T-helper 2 cell treated with Interferon-gamma antibody and Interleukin-4, amounts not matched to agents 5 μg/mL and 100 μg/mL, for 36 hours (primary cell): ENCODE measurements at regions not wholly inside any gene's neighbourhood (a gene's known extent, or its start where the extent isn't known, plus 50 kb on each side); places are given as distances from the start of the nearest gene placed in this dataset.

ENCODE experiments used
- DNase-seq: peaks from one replicate; pipeline ENCODE4 v3.0.0; 2021; ENCODE audit warnings: low spot score
- H3K27ac Mint-ChIP-seq: one replicate; pipeline ENCODE4 v1.8.0; 2021; ENCODE audit warnings: mild to moderate bottlenecking, mixed read lengths
- H3K27me3 Mint-ChIP-seq: one replicate; pipeline ENCODE4 v1.8.0; 2021; ENCODE audit warnings: low read depth, mixed read lengths
- H3K36me3 Mint-ChIP-seq: one replicate; pipeline ENCODE4 v1.8.0; 2021; ENCODE audit warnings: low read depth, mixed read lengths
- H3K4me1 Mint-ChIP-seq: one replicate; pipeline ENCODE4 v1.8.0; 2021; ENCODE audit warnings: low read depth, mixed read lengths
- H3K4me3 Mint-ChIP-seq: one replicate; pipeline ENCODE4 v1.8.0; 2022; ENCODE audit warnings: mild to moderate bottlenecking, moderate library complexity, mixed read lengths
- H3K9me3 Mint-ChIP-seq: one replicate; pipeline ENCODE4 v1.8.0; 2021; ENCODE audit warnings: mixed read lengths

DNA sequence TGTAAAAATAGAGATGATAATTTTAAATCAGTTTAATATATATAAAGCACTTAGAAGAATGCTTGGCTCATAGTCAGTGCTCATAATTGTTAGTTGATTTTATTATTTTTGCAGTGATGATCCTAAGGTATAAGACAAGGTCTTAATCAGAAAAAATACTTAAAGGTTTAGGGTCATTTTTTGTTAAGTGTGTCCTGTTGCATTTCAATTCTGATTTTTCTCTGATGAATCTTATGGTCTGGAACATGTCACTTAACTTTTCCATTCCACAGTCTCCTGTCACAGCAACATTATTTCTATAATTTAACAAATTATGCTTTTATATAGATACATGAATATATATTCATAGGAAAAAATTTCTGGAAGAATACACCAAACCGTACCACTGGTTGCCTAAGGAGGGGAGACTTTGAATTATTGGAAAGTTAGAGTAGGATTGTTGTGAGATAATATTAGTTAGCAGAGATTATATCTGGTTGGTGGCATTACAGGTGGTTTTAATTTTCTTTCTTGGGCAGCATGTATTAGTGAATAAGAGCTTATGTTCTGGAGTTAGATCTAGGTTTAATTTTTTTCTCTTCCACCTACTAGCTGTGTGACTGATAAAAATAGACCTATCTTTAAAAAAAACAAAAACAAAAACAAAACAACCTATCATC lies 188.7 kb downstream of the TANC2 start:
- Mint-ChIP-seq H3K9me3 (no peaks in the 10 kb centered on the region), H3K27me3 (peaks cover 2% of the 10 kb centered on the region), H3K4me3 (no peak overlapping the region), H3K27ac (no peak overlapping the region), H3K36me3 (no peaks in the 10 kb centered on the region), H3K4me1 (peaks cover 2% of the 10 kb centered on the region)
- no peak for DNase-seq

DNA sequence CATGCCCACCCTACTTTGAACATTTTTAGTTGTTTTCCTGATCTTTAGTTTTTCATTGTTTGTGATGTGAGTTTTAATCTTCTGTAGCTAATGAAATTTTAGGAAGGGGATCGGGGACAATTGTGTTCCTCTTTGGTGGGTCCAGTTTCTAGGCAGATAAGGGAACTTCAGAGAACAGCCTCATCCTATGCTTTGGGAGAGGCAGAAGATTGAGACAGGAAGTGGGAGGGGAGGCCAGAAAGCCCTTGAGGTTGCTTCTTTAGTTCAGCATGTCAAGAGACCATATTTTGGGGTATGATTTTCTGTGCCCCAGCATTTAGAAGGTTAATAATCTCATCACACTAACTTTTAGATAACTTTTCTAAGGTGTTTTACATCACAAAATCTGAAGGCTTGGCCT lies 191.0 kb downstream of the TANC2 start:
- DNase-seq, result no peak
- no peaks in the 10 kb centered on the region for H3K9me3 Mint-ChIP-seq
- H3K36me3 Mint-ChIP-seq, result no peaks in the 10 kb centered on the region
- H3K4me1 Mint-ChIP-seq, result peaks cover 2% of the 10 kb centered on the region
- H3K27ac Mint-ChIP-seq, result no peak overlapping the region
- H3K27me3 Mint-ChIP-seq, result peaks cover 2% of the 10 kb centered on the region
- no peak overlapping the region for H3K4me3 Mint-ChIP-seq

GRCh38 chr17:63162406-63163157 lies 196.5 kb downstream of the TANC2 start:
- peaks cover 3% of the 10 kb centered on the region for H3K27me3 Mint-ChIP-seq
- DNase-seq, result no peak
- no peaks in the 10 kb centered on the region for H3K4me1 Mint-ChIP-seq
- no peaks in the 10 kb centered on the region for H3K36me3 Mint-ChIP-seq
- H3K27ac Mint-ChIP-seq, result no peak overlapping the region
- no peak overlapping the region for H3K4me3 Mint-ChIP-seq
- H3K9me3 Mint-ChIP-seq, result no peaks in the 10 kb centered on the region

GRCh38 chr17:63163158-63163520 lies 197.1 kb downstream of the TANC2 start:
- no peaks in the 10 kb centered on the region for H3K9me3 Mint-ChIP-seq
- H3K27ac Mint-ChIP-seq, result no peak overlapping the region
- H3K4me3 Mint-ChIP-seq, result no peak overlapping the region
- H3K4me1 Mint-ChIP-seq, result no peaks in the 10 kb centered on the region
- DNase-seq, result no peak
- H3K27me3 Mint-ChIP-seq, result peaks cover 6% of the 10 kb centered on the region
- no peaks in the 10 kb centered on the region for H3K36me3 Mint-ChIP-seq

DNA sequence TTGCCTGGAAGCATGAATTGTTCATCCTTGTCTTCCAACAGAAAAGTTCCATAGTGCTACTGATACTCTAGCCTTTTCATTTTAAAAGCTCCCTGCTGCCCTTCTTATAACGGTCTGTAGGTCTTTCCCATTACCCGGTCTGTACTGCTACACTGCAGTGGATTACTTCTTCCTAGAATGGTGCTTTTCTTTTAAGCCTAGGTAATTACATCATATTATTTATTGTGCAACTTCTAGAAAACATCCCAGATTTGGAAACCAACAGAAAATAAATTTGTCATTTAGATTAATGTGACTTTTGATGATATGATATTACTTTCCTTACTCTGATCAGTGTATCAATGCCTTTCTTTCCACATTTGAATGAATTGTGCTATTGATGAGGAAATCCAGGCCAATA lies 199.4 kb downstream of the TANC2 start:
- H3K36me3 Mint-ChIP-seq, result no peaks in the 10 kb centered on the region
- H3K9me3 Mint-ChIP-seq, result no peaks in the 10 kb centered on the region
- H3K4me1 Mint-ChIP-seq, result no peaks in the 10 kb centered on the region
- no peak overlapping the region for H3K4me3 Mint-ChIP-seq
- peaks cover 6% of the 10 kb centered on the region for H3K27me3 Mint-ChIP-seq
- no peak overlapping the region for H3K27ac Mint-ChIP-seq
- no peak for DNase-seq

GRCh38 chr17:63170795-63171194 lies 204.8 kb downstream of the TANC2 start:
- Mint-ChIP-seq H3K4me1 (no peaks in the 10 kb centered on the region), H3K27me3 (peaks cover 6% of the 10 kb centered on the region), H3K27ac (no peak overlapping the region), H3K9me3 (no peaks in the 10 kb centered on the region), H3K36me3 (no peaks in the 10 kb centered on the region), H3K4me3 (no peak overlapping the region)
- DNase-seq, result no peak

DNA sequence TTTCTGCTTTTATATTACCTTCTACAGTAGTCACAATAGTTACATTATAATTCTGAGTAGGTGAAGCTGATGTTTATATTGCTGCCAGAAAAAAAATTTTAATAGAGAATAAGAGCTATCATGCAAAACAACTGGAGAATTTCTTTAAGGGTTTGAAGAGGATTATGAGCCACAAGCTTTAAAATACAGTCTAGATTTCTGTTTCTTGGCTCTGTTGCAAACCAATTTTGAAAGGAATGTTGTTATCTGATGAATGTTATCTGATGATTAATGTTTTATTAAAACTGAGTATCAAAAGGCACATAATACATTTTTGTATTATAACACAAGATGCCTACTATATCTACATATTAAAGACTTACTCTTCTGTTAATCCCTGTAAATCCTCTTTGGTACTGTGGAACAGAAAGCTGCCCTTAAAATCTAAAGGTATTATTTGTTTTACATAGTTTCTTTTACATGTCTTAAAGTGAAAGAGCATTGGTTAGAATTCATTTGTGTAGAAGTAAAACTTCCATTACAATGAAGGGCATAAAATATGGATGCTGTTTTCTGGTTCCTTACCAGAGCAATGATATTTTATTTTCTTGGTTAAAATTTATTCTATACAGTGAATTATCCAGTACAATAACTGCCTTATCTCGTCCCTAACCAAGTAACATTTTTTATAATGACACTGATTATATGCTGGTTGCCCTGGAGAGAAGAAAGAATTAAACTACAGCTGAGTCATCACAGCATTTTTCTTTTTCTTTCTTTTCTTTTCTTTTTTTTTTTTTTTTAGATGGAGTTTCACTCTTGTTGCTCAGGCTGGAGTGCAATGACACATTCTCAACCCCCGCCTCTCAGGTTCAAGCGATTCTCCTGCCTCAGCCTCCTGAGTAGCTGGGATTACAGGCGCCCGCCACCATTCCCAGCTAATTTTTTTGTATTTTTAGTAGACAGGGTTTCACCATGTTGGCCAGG lies 205.7 kb downstream of the TANC2 start:
- Mint-ChIP-seq H3K9me3 (no peaks in the 10 kb centered on the region), H3K4me1 (no peaks in the 10 kb centered on the region), H3K36me3 (no peaks in the 10 kb centered on the region), H3K27ac (no peak overlapping the region), H3K4me3 (no peak overlapping the region), H3K27me3 (peaks cover 3% of the 10 kb centered on the region)
- no peak for DNase-seq

GRCh38 chr17:63173450-63173849 lies 207.4 kb downstream of the TANC2 start:
- Mint-ChIP-seq H3K4me1 (no peaks in the 10 kb centered on the region), H3K4me3 (no peak overlapping the region), H3K36me3 (no peaks in the 10 kb centered on the region)

GRCh38 chr17:63173903-63174302 lies 207.9 kb downstream of the TANC2 start:
- no peak for DNase-seq

More at GRCh38 chr17:63173450-63173849, 207.4 kb downstream of the TANC2 start:
- no peak for DNase-seq
- Mint-ChIP-seq H3K27ac (no peak overlapping the region), H3K27me3 (no peaks in the 10 kb centered on the region), H3K9me3 (no peaks in the 10 kb centered on the region)

DNA sequence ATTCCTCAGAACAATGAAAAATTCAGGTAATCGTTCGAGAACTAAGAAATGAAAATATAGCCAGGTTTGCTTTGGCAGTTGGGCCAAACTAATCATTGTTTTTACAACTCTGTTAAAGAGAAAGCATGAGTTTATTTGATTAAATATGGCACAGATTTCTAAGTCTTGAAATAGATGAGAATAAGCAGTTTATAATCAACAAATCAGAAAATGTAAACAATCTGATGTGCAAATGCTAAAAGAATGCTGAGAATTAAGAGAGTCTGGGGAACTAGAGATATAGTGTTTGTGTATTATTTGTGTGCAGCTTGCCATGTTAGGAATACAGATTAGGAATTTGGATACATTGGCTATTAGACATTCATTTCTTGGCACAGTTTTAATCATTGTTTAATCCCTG lies 212.5 kb downstream of the TANC2 start:
- Mint-ChIP-seq H3K27ac (no peak overlapping the region), H3K36me3 (peaks cover 2% of the 10 kb centered on the region), H3K4me3 (no peak overlapping the region), H3K9me3 (peaks cover 4% of the 10 kb centered on the region), H3K27me3 (no peaks in the 10 kb centered on the region), H3K4me1 (no peaks in the 10 kb centered on the region)
- DNase-seq, result no peak

More at GRCh38 chr17:63173903-63174302, 207.9 kb downstream of the TANC2 start:
- Mint-ChIP-seq H3K4me3 (no peak overlapping the region), H3K4me1 (no peaks in the 10 kb centered on the region), H3K9me3 (no peaks in the 10 kb centered on the region), H3K36me3 (no peaks in the 10 kb centered on the region), H3K27ac (no peak overlapping the region), H3K27me3 (no peaks in the 10 kb centered on the region)

DNA sequence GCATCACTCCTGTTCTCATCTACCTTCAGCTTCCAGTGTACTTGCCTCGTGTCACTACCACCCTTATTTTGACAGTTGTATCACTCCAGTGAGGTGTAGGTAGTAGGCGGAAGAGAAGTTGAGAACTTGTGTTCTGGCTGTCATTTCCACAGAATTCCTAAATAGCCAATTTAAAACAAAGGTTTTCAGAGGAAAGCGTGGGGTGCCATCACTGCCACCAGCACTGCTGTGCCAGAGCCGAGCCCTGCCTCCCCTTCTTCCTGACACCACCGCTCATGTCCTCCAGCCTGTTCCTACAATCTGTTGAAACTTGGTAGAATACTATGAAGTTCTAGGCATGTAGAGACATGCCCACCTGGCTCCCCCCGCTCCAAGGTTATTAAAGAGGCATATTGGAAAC lies 215.8 kb downstream of the TANC2 start:
- peaks cover 2% of the 10 kb centered on the region for H3K36me3 Mint-ChIP-seq
- no peak overlapping the region for H3K4me3 Mint-ChIP-seq
- H3K27me3 Mint-ChIP-seq, result no peaks in the 10 kb centered on the region
- DNase-seq, result no peak
- H3K27ac Mint-ChIP-seq, result no peak overlapping the region
- H3K9me3 Mint-ChIP-seq, result peaks cover 4% of the 10 kb centered on the region
- no peaks in the 10 kb centered on the region for H3K4me1 Mint-ChIP-seq

- H3K4me3 Mint-ChIP-seq, result no peak overlapping the region
- H3K4me1 Mint-ChIP-seq, result no peaks in the 10 kb centered on the region
- H3K27me3 Mint-ChIP-seq, result no peaks in the 10 kb centered on the region
- H3K9me3 Mint-ChIP-seq, result peaks cover 4% of the 10 kb centered on the region
- H3K36me3 Mint-ChIP-seq, result peaks cover 2% of the 10 kb centered on the region
- no peak for DNase-seq
- no peak overlapping the region for H3K27ac Mint-ChIP-seq
These were observed 219.4 kb downstream of the TANC2 start for GRCh38 chr17:63185420-63185819.

GRCh38 chr17:63189082-63189481 lies 223.0 kb downstream of the TANC2 start:
- no peak for DNase-seq
- Mint-ChIP-seq H3K27ac (no peak overlapping the region), H3K36me3 (no peaks in the 10 kb centered on the region)

GRCh38 chr17:63189930-63190329 lies 223.9 kb downstream of the TANC2 start:
- H3K36me3 Mint-ChIP-seq, result no peaks in the 10 kb centered on the region
- no peak overlapping the region for H3K4me3 Mint-ChIP-seq
- DNase-seq, result no peak
- H3K27ac Mint-ChIP-seq, result no peak overlapping the region
- no peaks in the 10 kb centered on the region for H3K27me3 Mint-ChIP-seq
- no peaks in the 10 kb centered on the region for H3K4me1 Mint-ChIP-seq
- no peaks in the 10 kb centered on the region for H3K9me3 Mint-ChIP-seq

More at GRCh38 chr17:63189082-63189481, 223.0 kb downstream of the TANC2 start:
- Mint-ChIP-seq H3K27me3 (no peaks in the 10 kb centered on the region), H3K4me1 (no peaks in the 10 kb centered on the region), H3K4me3 (no peak overlapping the region), H3K9me3 (no peaks in the 10 kb centered on the region)
